ENCODE measurements at regions not wholly inside any gene's neighbourhood (a gene's known extent, or its start where the extent isn't known, plus 50 kb on each side); places are given as distances from the start of the nearest gene placed in this dataset.
"Not testable (repeated sequence)": the region's sequence is repeated elsewhere in the genome, so short reads cannot be mapped to it uniquely, and the experiment has no call there.

DNA sequence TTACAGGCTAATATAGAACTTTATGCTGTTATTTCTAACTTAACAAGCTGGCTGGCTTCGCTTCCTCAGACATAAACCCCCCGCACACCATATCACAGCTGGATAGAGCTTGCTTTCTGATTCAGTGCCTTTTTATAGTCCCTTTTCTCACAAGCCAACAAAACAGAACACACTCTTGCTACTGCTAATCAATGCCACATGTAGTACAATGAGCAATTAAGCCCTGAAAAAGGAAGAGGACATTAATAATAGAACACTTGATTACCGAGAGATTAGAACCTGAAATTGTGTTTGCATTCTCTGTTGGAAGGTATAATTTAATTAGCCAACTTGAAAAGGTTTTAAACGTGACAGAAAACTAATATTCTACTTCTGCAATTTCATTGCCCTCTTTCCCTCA, 267.7 kb upstream of the CYRIA start:
- H2AFZ ChIP-seq: no peak overlapping the region
- H3K9ac ChIP-seq: no peak overlapping the region
- no peak overlapping the region for H3K4me2 ChIP-seq (ENCODE audit: low read length)
- no peaks in the 10 kb centered on the region for H3K9me3 ChIP-seq (ENCODE audit: control insufficient read depth, low read length)
- H3K4me1 ChIP-seq: no peaks in the 10 kb centered on the region
- H3K27me3 ChIP-seq (ENCODE audit: control insufficient read depth, insufficient read depth, low read length): no peaks in the 10 kb centered on the region
- no peak overlapping the region for H3K4me3 ChIP-seq (ENCODE audit: low read depth, low read length)
- H3K36me3 ChIP-seq (ENCODE audit: control insufficient read depth, insufficient read depth, low read length): no peaks in the 10 kb centered on the region
- no peaks in the 10 kb centered on the region for H3K79me2 ChIP-seq
- no peak overlapping the region for H3K27ac ChIP-seq
- TF ChIP-seq, protein P1, sequence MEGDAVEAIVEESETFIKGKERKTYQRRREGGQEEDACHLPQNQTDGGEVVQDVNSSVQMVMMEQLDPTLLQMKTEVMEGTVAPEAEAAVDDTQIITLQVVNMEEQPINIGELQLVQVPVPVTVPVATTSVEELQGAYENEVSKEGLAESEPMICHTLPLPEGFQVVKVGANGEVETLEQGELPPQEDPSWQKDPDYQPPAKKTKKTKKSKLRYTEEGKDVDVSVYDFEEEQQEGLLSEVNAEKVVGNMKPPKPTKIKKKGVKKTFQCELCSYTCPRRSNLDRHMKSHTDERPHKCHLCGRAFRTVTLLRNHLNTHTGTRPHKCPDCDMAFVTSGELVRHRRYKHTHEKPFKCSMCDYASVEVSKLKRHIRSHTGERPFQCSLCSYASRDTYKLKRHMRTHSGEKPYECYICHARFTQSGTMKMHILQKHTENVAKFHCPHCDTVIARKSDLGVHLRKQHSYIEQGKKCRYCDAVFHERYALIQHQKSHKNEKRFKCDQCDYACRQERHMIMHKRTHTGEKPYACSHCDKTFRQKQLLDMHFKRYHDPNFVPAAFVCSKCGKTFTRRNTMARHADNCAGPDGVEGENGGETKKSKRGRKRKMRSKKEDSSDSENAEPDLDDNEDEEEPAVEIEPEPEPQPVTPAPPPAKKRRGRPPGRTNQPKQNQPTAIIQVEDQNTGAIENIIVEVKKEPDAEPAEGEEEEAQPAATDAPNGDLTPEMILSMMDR (IDR thresholded peaks at IDR 0.05): no peak

DNA sequence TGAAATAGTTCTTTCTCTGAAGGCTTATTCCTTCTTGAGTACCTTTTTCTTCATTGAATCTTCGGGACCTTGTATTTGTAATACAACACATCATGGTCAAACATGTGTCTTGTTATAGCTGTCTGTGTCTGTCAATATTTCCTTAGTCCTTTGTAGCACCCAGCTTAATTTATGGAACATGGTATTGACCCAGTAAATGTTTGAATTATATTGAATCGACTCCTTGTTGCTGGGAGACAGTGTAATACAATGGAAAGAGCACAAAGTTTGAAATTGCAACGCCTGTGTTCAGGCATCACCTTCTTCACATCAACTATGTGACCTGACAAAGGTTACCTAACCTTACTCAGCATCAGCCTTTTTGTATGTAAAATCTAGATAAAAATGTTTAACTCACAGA, 267.2 kb upstream of the CYRIA start:
- no peak overlapping the region for H3K4me2 ChIP-seq (ENCODE audit: low read length)
- no peaks in the 10 kb centered on the region for H3K4me1 ChIP-seq
- H3K79me2 ChIP-seq: no peaks in the 10 kb centered on the region
- TF ChIP-seq, protein P1 (IDR thresholded peaks at IDR 0.05): no peak
- H3K9ac ChIP-seq: no peak overlapping the region
- H3K36me3 ChIP-seq (ENCODE audit: control insufficient read depth, insufficient read depth, low read length): no peaks in the 10 kb centered on the region
- no peak overlapping the region for H2AFZ ChIP-seq
- no peak overlapping the region for H3K4me3 ChIP-seq (ENCODE audit: low read depth, low read length)
- H3K9me3 ChIP-seq (ENCODE audit: control insufficient read depth, low read length): no peaks in the 10 kb centered on the region
- no peaks in the 10 kb centered on the region for H3K27me3 ChIP-seq (ENCODE audit: control insufficient read depth, insufficient read depth, low read length)
- no peak overlapping the region for H3K27ac ChIP-seq

DNA sequence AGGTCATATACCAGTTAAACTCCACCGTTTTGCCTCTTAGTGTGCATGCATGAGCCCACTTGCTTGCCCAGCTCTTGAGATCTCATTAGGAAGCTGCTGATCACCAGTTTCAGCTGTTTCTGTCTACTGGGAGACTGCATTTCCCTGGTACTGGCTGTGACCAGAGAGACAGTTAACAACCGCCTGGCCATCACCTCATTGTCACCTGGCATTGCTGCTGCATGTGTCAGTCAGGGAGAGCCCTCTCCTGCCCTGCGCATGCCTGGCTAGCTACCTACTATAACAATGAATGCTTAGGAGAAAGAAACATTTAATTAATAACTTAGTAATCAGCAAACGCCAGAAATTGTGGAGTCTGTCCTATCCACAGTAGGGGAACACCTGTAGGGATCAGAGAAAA, 265.8 kb upstream of the CYRIA start:
- H3K4me1 ChIP-seq: no peaks in the 10 kb centered on the region
- no peak overlapping the region for H3K4me3 ChIP-seq (ENCODE audit: low read depth, low read length)
- no peaks in the 10 kb centered on the region for H3K79me2 ChIP-seq
- no peaks in the 10 kb centered on the region for H3K36me3 ChIP-seq (ENCODE audit: control insufficient read depth, insufficient read depth, low read length)
- no peak overlapping the region for H3K4me2 ChIP-seq (ENCODE audit: low read length)
- no peaks in the 10 kb centered on the region for H3K27me3 ChIP-seq (ENCODE audit: control insufficient read depth, insufficient read depth, low read length)
- H2AFZ ChIP-seq: no peak overlapping the region
- H3K9me3 ChIP-seq (ENCODE audit: control insufficient read depth, low read length): no peaks in the 10 kb centered on the region
- TF ChIP-seq, protein P1 (IDR thresholded peaks at IDR 0.05): no peak
- no peak overlapping the region for H3K9ac ChIP-seq
- H3K27ac ChIP-seq: no peak overlapping the region

DNA sequence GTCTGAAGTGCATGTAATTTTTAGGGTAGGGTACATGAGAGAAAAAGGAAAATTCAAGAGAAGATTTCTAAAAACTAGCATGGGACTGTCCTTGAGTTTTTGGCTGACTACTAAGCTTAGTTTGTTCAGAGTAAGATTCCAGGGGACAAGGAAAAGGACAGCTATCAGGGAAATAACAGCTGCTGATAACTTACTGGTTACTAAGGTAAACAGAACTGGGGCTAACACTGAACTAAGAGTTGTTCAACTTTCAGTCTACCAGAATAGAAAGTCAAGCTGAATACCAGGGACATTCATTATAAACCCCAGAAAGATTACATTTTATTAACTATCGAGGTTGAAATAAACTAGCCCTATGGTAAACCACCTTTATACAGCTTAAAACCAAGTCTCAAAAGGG, 261.8 kb upstream of the CYRIA start:
- no peaks in the 10 kb centered on the region for H3K36me3 ChIP-seq (ENCODE audit: control insufficient read depth, insufficient read depth, low read length)
- TF ChIP-seq, protein P1 (IDR thresholded peaks at IDR 0.05): no peak
- H3K27ac ChIP-seq: no peak overlapping the region

DNA sequence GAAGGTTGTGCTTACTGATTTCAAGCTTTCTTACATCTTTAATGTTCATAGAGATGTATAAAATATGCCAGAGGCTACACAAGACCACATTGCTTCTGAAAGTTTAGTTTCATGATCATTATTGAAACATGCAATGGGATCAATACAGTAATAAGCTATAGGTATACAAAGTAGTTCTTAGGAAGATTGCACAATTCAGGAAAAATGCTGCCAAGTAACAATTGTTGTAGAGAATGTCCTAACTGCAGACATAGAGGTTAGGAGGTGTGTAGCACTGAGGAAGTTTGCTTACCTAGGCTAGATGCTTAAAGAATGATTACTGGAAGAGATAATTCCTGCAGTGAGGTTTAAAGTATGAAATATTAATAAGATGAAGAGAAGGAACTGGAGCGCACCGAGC, 259.5 kb upstream of the CYRIA start:
- Histone ChIP-seq H3K4me1 (no peaks in the 10 kb centered on the region), H3K27me3 (ENCODE audit: control insufficient read depth, insufficient read depth, low read length) (no peaks in the 10 kb centered on the region), H3K4me3 (ENCODE audit: low read depth, low read length) (no peak overlapping the region), H3K9me3 (ENCODE audit: control insufficient read depth, low read length) (no peaks in the 10 kb centered on the region), H3K9ac (no peak overlapping the region), H3K27ac (no peak overlapping the region), H3K36me3 (ENCODE audit: control insufficient read depth, insufficient read depth, low read length) (no peaks in the 10 kb centered on the region), H3K79me2 (no peaks in the 10 kb centered on the region), H2AFZ (no peak overlapping the region), H3K4me2 (ENCODE audit: low read length) (no peak overlapping the region)
- TF ChIP-seq, protein P1 (IDR thresholded peaks at IDR 0.05): no peak

More for the DNA sequence above, 261.8 kb upstream of the CYRIA start:
- Histone ChIP-seq H3K4me2 (ENCODE audit: low read length) (no peak overlapping the region), H3K79me2 (no peaks in the 10 kb centered on the region), H3K4me1 (no peaks in the 10 kb centered on the region), H3K9ac (no peak overlapping the region), H3K4me3 (ENCODE audit: low read depth, low read length) (no peak overlapping the region), H2AFZ (no peak overlapping the region), H3K9me3 (ENCODE audit: control insufficient read depth, low read length) (no peaks in the 10 kb centered on the region), H3K27me3 (ENCODE audit: control insufficient read depth, insufficient read depth, low read length) (no peaks in the 10 kb centered on the region)

DNA sequence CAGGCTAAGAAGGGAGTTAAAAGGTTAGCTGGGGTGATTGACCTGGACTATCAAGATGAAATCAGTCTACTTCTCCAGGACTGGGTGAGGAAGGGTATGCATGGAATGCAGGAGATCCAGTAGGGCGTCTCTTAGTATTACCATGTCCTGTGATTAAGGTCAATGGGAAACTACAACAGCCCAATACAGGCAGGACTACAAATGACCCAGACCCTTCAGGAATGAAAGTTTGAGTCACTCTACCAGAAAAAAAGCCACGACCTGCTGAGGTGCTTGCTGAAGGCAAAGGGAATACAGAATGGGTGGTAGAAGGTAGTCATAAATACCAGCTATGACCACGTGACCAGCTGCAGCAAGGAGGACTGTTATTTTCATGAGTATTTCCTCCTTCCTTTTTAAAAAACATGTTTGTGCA, 249.7 kb upstream of the CYRIA start:
- H3K27me3 ChIP-seq (ENCODE audit: control insufficient read depth, insufficient read depth, low read length); H3K9me3 ChIP-seq (ENCODE audit: control insufficient read depth, low read length); H3K4me2 ChIP-seq (ENCODE audit: low read length); H3K9ac ChIP-seq; H3K27ac ChIP-seq; H3K4me1 ChIP-seq; H2AFZ ChIP-seq; H3K4me3 ChIP-seq (ENCODE audit: low read depth, low read length); H3K79me2 ChIP-seq; H3K36me3 ChIP-seq (ENCODE audit: control insufficient read depth, insufficient read depth, low read length): not testable (repeated sequence)

All from parathyroid adenoma (tissue), 2 donors.